SK-N-SH (cell line): ENCODE measurements at regions not wholly inside any gene's neighbourhood (a gene's known extent, or its start where the extent isn't known, plus 50 kb on each side); places are given as distances from the start of the nearest gene placed in this dataset.

Experiments
- CTCF ChIA-PET: fragments of 300-600, 350-600 bp; formaldehyde crosslinking; extraction: SDS; loops from one replicate; lab custom pipeline; 2021; lab: Yijun Ruan, JAX
- POLR2A ChIA-PET: fragments of 350-600 bp; sonication (Branson Sonifier 250); formaldehyde crosslinking; extraction: SDS; loops from one replicate; lab custom pipeline; 2020; ENCODE audit warnings: antibody characterized with exemption, inconsistent platforms; lab: Yijun Ruan, JAX
- DNase-seq: peaks from one replicate; pipeline ENCODE4 v3.0.0; 2012
- H2AFZ ChIP-seq: fragments of 200-600 bp; sonication (generic); 2 replicates; pipeline ENCODE4 v1.8.1; 2016; ENCODE audit warnings: antibody characterized with exemption, mild to moderate bottlenecking, low read depth
- H3F3A ChIP-seq: fragments of 200-600 bp; sonication (generic); replicated peaks from 2 replicates; pipeline ENCODE3; 2016; ENCODE audit warnings: antibody characterized with exemption, mild to moderate bottlenecking; ENCODE audit not compliant: insufficient read depth
- H3K27ac ChIP-seq, 2 experiments: fragments of 200-500 bp in 1 of 2; fragments of 200-600 bp in 1 of 2; sonication (Bioruptor generic) in 1 of 2; sonication (generic), shearing (Covaris generic) in 1 of 2; 2 replicates each; pipeline versions ENCODE4 v1.5.1 to v1.6.1; 2014 to 2016; ENCODE audit warnings: low read depth in 2 of 2, inconsistent platforms in 1 of 2, low read length in 1 of 2, mild to moderate bottlenecking in 1 of 2, mixed read lengths in 1 of 2
- H3K27me3 ChIP-seq: fragments of 200-600 bp; sonication (generic), shearing (Covaris generic); 2 replicates; pipeline ENCODE4 v1.6.1; 2016; ENCODE audit warnings: mixed run types; ENCODE audit not compliant: insufficient read depth
- H3K36me3 ChIP-seq, 2 experiments: fragments of 200-500 bp in 1 of 2; fragments of 200-600 bp in 1 of 2; sonication (Bioruptor generic) in 1 of 2; sonication (generic) in 1 of 2; replicated peaks in 1 of 2; 2 replicates each; pipeline versions ENCODE3 to v1.5.1; 2014 to 2016; ENCODE audit warnings: low read length in 1 of 2, mild to moderate bottlenecking in 1 of 2; ENCODE audit not compliant: insufficient read depth in 2 of 2, control insufficient read depth in 1 of 2
- H3K4me1 ChIP-seq, 2 experiments: fragments of 200-500 bp in 1 of 2; fragments of 200-600 bp in 1 of 2; sonication (Bioruptor generic) in 1 of 2; sonication (generic), shearing (Covaris generic) in 1 of 2; 2 replicates each; pipeline versions ENCODE4 v1.5.1 to v1.6.1; 2014 to 2016; ENCODE audit warnings: low read depth in 1 of 2, low read length in 1 of 2, mixed run types in 1 of 2; ENCODE audit not compliant: insufficient read depth in 2 of 2, control insufficient read depth in 1 of 2
- H3K4me2 ChIP-seq: fragments of 200-600 bp; sonication (generic), shearing (Covaris generic); 2 replicates; pipeline ENCODE4 v1.6.1; 2017; ENCODE audit warnings: mixed run types
- H3K4me3 ChIP-seq, 2 experiments: fragments of 200-500 bp in 1 of 2; fragments of 200-600 bp in 1 of 2; sonication (Bioruptor generic) in 1 of 2; sonication (generic), shearing (Covaris generic) in 1 of 2; 2 replicates each; pipeline versions ENCODE4 v1.5.1 to v1.8.1; 2014 to 2016; ENCODE audit warnings: low read depth in 2 of 2, inconsistent platforms in 1 of 2, low read length in 1 of 2, mild to moderate bottlenecking in 1 of 2, mixed read lengths in 1 of 2, moderate library complexity in 1 of 2
- H3K79me2 ChIP-seq: fragments of 200-600 bp; sonication (generic); 2 replicates; pipeline ENCODE4 v1.8.1; 2017; ENCODE audit warnings: mild to moderate bottlenecking; ENCODE audit not compliant: insufficient read depth
- H3K9ac ChIP-seq: fragments of 200-600 bp; sonication (generic); 2 replicates; pipeline ENCODE4 v1.6.1; 2017; ENCODE audit warnings: mixed run types
- H3K9me2 ChIP-seq: fragments of 200-600 bp; sonication (generic); 2 replicates; pipeline ENCODE4 v1.6.1; 2017; ENCODE audit warnings: mixed run types
- H3K9me3 ChIP-seq: fragments of 200-600 bp; sonication (generic); 2 replicates; pipeline ENCODE4 v1.6.1; 2017; ENCODE audit warnings: mixed run types, mild to moderate bottlenecking, moderate library complexity
- H4K20me1 ChIP-seq: fragments of 200-600 bp; sonication (generic); 2 replicates; pipeline ENCODE4 v1.6.1; 2017; ENCODE audit warnings: mild to moderate bottlenecking, mixed run types; ENCODE audit not compliant: insufficient read depth
- CHD2 ChIP-seq: fragments of 150-350 bp; IDR thresholded peaks from 2 replicates; pipeline ENCODE4 v1.6.1; 2018; ENCODE audit warnings: low read length; ENCODE audit not compliant: partially characterized antibody
- FOSL2 ChIP-seq: IDR thresholded peaks from 2 replicates; pipeline ENCODE4 v1.4.0; 2012; ENCODE audit warnings: low read depth, mild to moderate bottlenecking, moderate library complexity, borderline replicate concordance
- FOXM1 ChIP-seq: IDR thresholded peaks from 2 replicates; pipeline ENCODE4 v1.4.0; 2012; ENCODE audit warnings: low read depth, mild to moderate bottlenecking
- JUND ChIP-seq: IDR thresholded peaks from 2 replicates; pipeline ENCODE4 v1.4.0; 2012
- MEF2A ChIP-seq: IDR thresholded peaks from 2 replicates; pipeline ENCODE4 v1.4.0; 2012; ENCODE audit warnings: low read depth, borderline replicate concordance
- POLR2AphosphoS5 ChIP-seq: IDR thresholded peaks from 2 replicates; pipeline ENCODE4 v1.6.1; 2012; ENCODE audit warnings: low read depth, low read length
- RCOR1 ChIP-seq: fragments of 150-350 bp; IDR thresholded peaks from 2 replicates; pipeline ENCODE4 v1.6.1; 2017; ENCODE audit warnings: antibody characterized with exemption, low read length
- RXRA ChIP-seq: IDR thresholded peaks from 2 replicates; pipeline ENCODE4 v1.4.0; 2012; ENCODE audit warnings: low read depth, mild to moderate bottlenecking, borderline replicate concordance
- SIN3A ChIP-seq: IDR thresholded peaks from 2 replicates; pipeline ENCODE4 v1.6.1; 2012; ENCODE audit warnings: low read depth, mild to moderate bottlenecking, low read length, moderate library complexity, borderline replicate concordance
- SMC3 ChIP-seq: IDR thresholded peaks from 2 replicates; pipeline ENCODE4 v1.6.1; 2012; ENCODE audit warnings: low read depth, low read length, improper control_type of control experiment
- TAF1 ChIP-seq: IDR thresholded peaks from 2 replicates; pipeline ENCODE4 v1.6.1; 2012; ENCODE audit warnings: low read depth, mild to moderate bottlenecking, low read length, moderate library complexity, borderline replicate concordance
- TCF12 ChIP-seq: IDR thresholded peaks from 2 replicates; pipeline ENCODE4 v1.4.0; 2012
- TEAD4 ChIP-seq: IDR thresholded peaks from 2 replicates; pipeline ENCODE4 v1.4.0; 2012; ENCODE audit warnings: mild to moderate bottlenecking, borderline replicate concordance; ENCODE audit not compliant: insufficient read depth
- YY1 ChIP-seq: IDR thresholded peaks from 2 replicates; pipeline ENCODE4 v1.4.0; 2012; ENCODE audit warnings: low read depth, mild to moderate bottlenecking
- WGBS: methylation state at CpG from one replicate; pipeline ENCODE4 v1.1.6; 2017; ENCODE audit warnings: low lambda C conversion rate; 5-methylcytosine and 5-hydroxymethylcytosine counted together
- TF ChIP-seq, protein P1 (sequence below): IDR thresholded peaks from 2 replicates; pipeline ENCODE4 v1.6.1; 2012; ENCODE audit warnings: mild to moderate bottlenecking, low read depth, low read length, moderate library complexity
- TF ChIP-seq, protein P2 (sequence below): IDR thresholded peaks from 2 replicates; pipeline ENCODE4; 2012

DNA sequence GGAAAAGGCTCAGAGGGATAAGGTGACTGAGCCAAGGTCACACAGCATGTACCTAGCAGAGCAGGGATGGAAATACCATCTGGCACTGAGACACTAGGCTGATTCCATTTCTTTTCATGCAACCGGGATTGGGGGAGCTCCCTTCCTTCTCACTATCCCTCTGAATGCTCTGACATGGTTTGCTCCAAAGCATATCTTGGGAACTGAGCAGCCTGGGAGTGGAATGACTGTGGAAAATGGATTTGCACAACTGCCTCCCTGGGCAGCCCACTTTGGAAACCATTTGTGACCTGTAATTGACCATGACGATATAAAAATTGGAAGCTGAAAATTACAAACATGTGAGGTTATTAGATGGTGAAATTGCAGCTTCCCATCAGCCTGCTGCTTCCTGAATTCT is 309.0 kb upstream of the CHD6 start (continued):
- TF ChIP-seq RCOR1 (no peak), TEAD4 (no peak), CHD2 (no peak), TAF1 (no peak)

DNA sequence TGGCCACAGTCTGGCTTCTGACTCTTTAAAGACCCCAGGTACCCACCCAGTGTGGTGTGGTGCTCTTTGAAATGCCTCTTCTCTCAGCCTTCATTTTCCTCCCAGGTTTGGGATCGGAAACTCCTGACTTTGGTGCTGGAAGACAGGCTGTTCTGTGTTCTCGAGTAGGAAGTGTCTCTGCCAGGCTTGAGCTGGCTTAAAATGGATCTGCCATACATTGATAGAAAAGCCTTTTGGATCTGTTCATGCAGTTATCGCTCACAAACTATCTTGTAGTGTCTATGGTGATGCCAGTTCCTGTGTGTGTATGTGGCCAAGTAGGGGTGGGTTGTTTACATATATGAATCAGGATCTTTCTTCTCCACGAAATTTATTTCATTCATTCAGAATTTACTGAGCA is 307.3 kb upstream of the CHD6 start:
- Histone ChIP-seq H3K27me3 (no peaks in the 10 kb centered on the region), H3K4me2 (no peak overlapping the region), H3K9ac (no peak overlapping the region), H3K27ac (no peak overlapping the region), H3K36me3 (no peaks in the 10 kb centered on the region), H2AFZ (no peak overlapping the region), H3F3A (no peaks in the 10 kb centered on the region), H3K9me3 (no peaks in the 10 kb centered on the region), H3K4me1 (peaks cover 0 to 8% of the 10 kb centered on the region in 2 experiments; a peak in 1 of 4 replicates), H3K4me3 (no peak overlapping the region), H4K20me1 (no peaks in the 10 kb centered on the region), H3K79me2 (no peaks in the 10 kb centered on the region), H3K9me2 (no peaks in the 10 kb centered on the region)
- POLR2A ChIA-PET, result no interaction called here
- CTCF ChIA-PET, result no interaction called here
- TF ChIP-seq, protein P1, sequence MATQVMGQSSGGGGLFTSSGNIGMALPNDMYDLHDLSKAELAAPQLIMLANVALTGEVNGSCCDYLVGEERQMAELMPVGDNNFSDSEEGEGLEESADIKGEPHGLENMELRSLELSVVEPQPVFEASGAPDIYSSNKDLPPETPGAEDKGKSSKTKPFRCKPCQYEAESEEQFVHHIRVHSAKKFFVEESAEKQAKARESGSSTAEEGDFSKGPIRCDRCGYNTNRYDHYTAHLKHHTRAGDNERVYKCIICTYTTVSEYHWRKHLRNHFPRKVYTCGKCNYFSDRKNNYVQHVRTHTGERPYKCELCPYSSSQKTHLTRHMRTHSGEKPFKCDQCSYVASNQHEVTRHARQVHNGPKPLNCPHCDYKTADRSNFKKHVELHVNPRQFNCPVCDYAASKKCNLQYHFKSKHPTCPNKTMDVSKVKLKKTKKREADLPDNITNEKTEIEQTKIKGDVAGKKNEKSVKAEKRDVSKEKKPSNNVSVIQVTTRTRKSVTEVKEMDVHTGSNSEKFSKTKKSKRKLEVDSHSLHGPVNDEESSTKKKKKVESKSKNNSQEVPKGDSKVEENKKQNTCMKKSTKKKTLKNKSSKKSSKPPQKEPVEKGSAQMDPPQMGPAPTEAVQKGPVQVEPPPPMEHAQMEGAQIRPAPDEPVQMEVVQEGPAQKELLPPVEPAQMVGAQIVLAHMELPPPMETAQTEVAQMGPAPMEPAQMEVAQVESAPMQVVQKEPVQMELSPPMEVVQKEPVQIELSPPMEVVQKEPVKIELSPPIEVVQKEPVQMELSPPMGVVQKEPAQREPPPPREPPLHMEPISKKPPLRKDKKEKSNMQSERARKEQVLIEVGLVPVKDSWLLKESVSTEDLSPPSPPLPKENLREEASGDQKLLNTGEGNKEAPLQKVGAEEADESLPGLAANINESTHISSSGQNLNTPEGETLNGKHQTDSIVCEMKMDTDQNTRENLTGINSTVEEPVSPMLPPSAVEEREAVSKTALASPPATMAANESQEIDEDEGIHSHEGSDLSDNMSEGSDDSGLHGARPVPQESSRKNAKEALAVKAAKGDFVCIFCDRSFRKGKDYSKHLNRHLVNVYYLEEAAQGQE, result no peak
- TF ChIP-seq SIN3A (no peak), TAF1 (no peak), SMC3 (no peak), POLR2AphosphoS5 (no peak), YY1 (no peak)
- 17% methylated on average over 4 of the region's 4 CpGs for WGBS
- no peak for DNase-seq

DNA sequence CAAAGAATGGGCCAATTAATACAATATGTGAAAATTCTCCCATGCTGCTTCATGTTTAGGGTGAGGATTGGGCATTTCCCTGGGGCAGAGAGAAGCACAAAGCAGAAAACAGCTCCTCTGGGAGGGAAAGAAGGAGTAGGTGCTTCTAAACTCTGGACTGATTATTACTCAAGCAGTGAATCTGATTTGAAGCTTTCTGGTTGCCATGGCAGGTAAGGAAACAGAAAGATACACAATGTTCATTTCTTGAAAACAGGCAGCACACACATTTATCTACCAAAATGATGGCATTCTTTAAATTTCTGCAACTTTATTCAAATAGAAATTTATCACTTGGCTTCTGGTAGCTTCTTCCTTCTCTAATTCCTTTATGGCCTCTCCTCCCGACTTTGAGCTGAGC is 305.4 kb upstream of the CHD6 start:
- H3K27me3 ChIP-seq, result no peaks in the 10 kb centered on the region
- H3K4me2 ChIP-seq, result no peak overlapping the region
- CTCF ChIA-PET, result interaction anchor here (0.8 to 1.2 kb wide), 2 partner anchors 189 to 226 kb away, joined by 3 read pairs; no protein-coding TSS in a partner anchor
- H3K79me2 ChIP-seq, result no peaks in the 10 kb centered on the region
- no peak overlapping the region for H3K27ac ChIP-seq
- POLR2A ChIA-PET, result no interaction called here
- WGBS, result 6% methylated on average over 1 of the region's 1 CpG
- peaks cover 0 to 8% of the 10 kb centered on the region in 2 experiments; a peak in 1 of 4 replicates for H3K4me1 ChIP-seq
- no peaks in the 10 kb centered on the region for H3K36me3 ChIP-seq
- H3K9me2 ChIP-seq, result no peaks in the 10 kb centered on the region
- no peak overlapping the region for H3K4me3 ChIP-seq
- H4K20me1 ChIP-seq, result no peaks in the 10 kb centered on the region
- no peak overlapping the region for H2AFZ ChIP-seq
- no peaks in the 10 kb centered on the region for H3K9me3 ChIP-seq
- no peaks in the 10 kb centered on the region for H3F3A ChIP-seq
- DNase-seq, result no peak
- no peak overlapping the region for H3K9ac ChIP-seq
- TF ChIP-seq TEAD4 (no peak), MEF2A (no peak), RXRA (no peak), TCF12 (no peak), CHD2 (no peak), JUND (no peak), FOSL2 (no peak), FOXM1 (no peak)
- TF ChIP-seq, protein P1, result no peak
- TF ChIP-seq, protein P2, sequence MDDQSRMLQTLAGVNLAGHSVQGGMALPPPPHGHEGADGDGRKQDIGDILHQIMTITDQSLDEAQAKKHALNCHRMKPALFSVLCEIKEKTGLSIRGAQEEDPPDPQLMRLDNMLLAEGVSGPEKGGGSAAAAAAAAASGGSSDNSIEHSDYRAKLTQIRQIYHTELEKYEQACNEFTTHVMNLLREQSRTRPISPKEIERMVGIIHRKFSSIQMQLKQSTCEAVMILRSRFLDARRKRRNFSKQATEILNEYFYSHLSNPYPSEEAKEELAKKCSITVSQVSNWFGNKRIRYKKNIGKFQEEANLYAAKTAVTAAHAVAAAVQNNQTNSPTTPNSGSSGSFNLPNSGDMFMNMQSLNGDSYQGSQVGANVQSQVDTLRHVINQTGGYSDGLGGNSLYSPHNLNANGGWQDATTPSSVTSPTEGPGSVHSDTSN, result no peak
